H1 (cell line): ENCODE measurements at regions not wholly inside any gene's neighbourhood (a gene's known extent, or its start where the extent isn't known, plus 50 kb on each side); places are given as distances from the start of the nearest gene placed in this dataset.

ENCODE experiments used
- CTCF ChIA-PET: fragments of 300-600 bp; sonication (Branson Sonifier 250); formaldehyde crosslinking; loops from one replicate; lab custom pipeline; 2021; ENCODE audit not compliant: partially characterized antibody; lab: Charles Lee
- POLR2A ChIA-PET: fragments of 300-600 bp; sonication (Branson Sonifier 250); formaldehyde crosslinking; loops from one replicate; lab custom pipeline; 2021; ENCODE audit warnings: inconsistent platforms; ENCODE audit not compliant: partially characterized antibody; lab: Charles Lee
- DNase-seq, 2 experiments: peaks; one replicate each; pipeline versions ENCODE4 v3.0.0 to v3.0.0-alpha.2; 2010 to 2022; ENCODE audit warnings: low spot score in 2 of 2, low read depth in 1 of 2, mixed read lengths in 1 of 2
- FAIRE-seq: peaks from 2 replicates; lab custom pipeline; 2011; peaks lifted over from hg19 to GRCh38; lab: Jason Lieb, UNC
- H2AFZ ChIP-seq: 2 replicates; pipeline ENCODE4 v1.8.1; 2012; ENCODE audit warnings: low read length, inconsistent platforms
- H2AK5ac ChIP-seq: 2 replicates; pipeline ENCODE4 v1.6.1; 2013; ENCODE audit warnings: low read depth, low read length
- H2BK120ac ChIP-seq: replicated peaks from 2 replicates; pipeline ENCODE3; 2013; ENCODE audit warnings: low read depth, low read length, inconsistent platforms
- H2BK12ac ChIP-seq: 2 replicates; pipeline ENCODE4 v1.6.1; 2013; ENCODE audit warnings: low read depth, low read length
- H2BK15ac ChIP-seq: 2 replicates; pipeline ENCODE4 v1.6.1; 2013; ENCODE audit warnings: low read length
- H2BK20ac ChIP-seq: 2 replicates; pipeline ENCODE4 v1.6.1; 2013; ENCODE audit warnings: low read length
- H2BK5ac ChIP-seq: 2 replicates; pipeline ENCODE4 v1.6.1; 2013; ENCODE audit warnings: low read depth, low read length
- H3K14ac ChIP-seq: 2 replicates; pipeline ENCODE4 v1.6.1; 2013; ENCODE audit warnings: inconsistent platforms; ENCODE audit not compliant: insufficient read length
- H3K18ac ChIP-seq: 2 replicates; pipeline ENCODE4 v1.6.1; 2013; ENCODE audit warnings: low read length; ENCODE audit errors: extremely low read depth
- H3K23ac ChIP-seq: 2 replicates; pipeline ENCODE4 v1.6.1; 2013; ENCODE audit warnings: inconsistent platforms; ENCODE audit not compliant: insufficient read length
- H3K23me2 ChIP-seq: 2 replicates; pipeline ENCODE4 v1.6.1; 2013; ENCODE audit warnings: low read depth, low read length
- H3K27ac ChIP-seq: 2 replicates; pipeline ENCODE4 v1.6.1; 2011; ENCODE audit warnings: low read depth, low read length, inconsistent platforms
- H3K27me3 ChIP-seq, 4 experiments: replicated peaks in 1 of 4; 1 replicate in 1 of 4; 2 replicates in 3 of 4; pipeline versions ENCODE4 v1.6.1 to v1.8.1; 2011 to 2013; ENCODE audit warnings: low read length in 3 of 4, mild to moderate bottlenecking in 3 of 4, inconsistent platforms in 2 of 4, mixed read lengths in 2 of 4, moderate library complexity in 1 of 4; ENCODE audit not compliant: control insufficient read depth in 3 of 4, insufficient read depth in 3 of 4; ENCODE audit errors: extremely low read depth in 1 of 4
- H3K36me3 ChIP-seq, 4 experiments: 2 replicates each; pipeline versions ENCODE4 v1.6.1 to v1.8.1; 2011 to 2013; ENCODE audit warnings: mild to moderate bottlenecking in 4 of 4, low read length in 3 of 4, moderate library complexity in 2 of 4, control low read depth in 1 of 4, inconsistent platforms in 1 of 4; ENCODE audit not compliant: insufficient read depth in 4 of 4, control insufficient read depth in 2 of 4
- H3K4ac ChIP-seq: replicated peaks from 2 replicates; pipeline ENCODE3; 2013; ENCODE audit warnings: low read length, low read depth, mixed read lengths, inconsistent platforms; ENCODE audit not compliant: insufficient read length
- H3K4me1 ChIP-seq, 4 experiments: replicated peaks in 1 of 4; 1 replicate in 1 of 4; 2 replicates in 3 of 4; pipeline versions ENCODE4 v1.6.1 to v1.8.1; 2011 to 2013; ENCODE audit warnings: low read length in 3 of 4, inconsistent platforms in 2 of 4, mixed read lengths in 1 of 4; ENCODE audit not compliant: insufficient read depth in 4 of 4, control insufficient read depth in 3 of 4
- H3K4me2 ChIP-seq, 2 experiments: 2 replicates each; pipeline versions ENCODE4 v1.6.1 to v1.8.1; 2011 to 2013; ENCODE audit warnings: low read depth in 2 of 2, low read length in 2 of 2, control low read depth in 1 of 2, inconsistent platforms in 1 of 2, mild to moderate bottlenecking in 1 of 2; ENCODE audit not compliant: insufficient read depth in 1 of 2
- H3K4me3 ChIP-seq, 4 experiments: fragments of 200-600, 300-600 bp in 1 of 4; sonication (generic), shearing (Covaris generic), sonication (Bioruptor Twin) in 1 of 4; 2 replicates each; pipeline versions ENCODE4 v1.5.1 to v1.8.1; 2011 to 2016; ENCODE audit warnings: low read length in 4 of 4, low read depth in 3 of 4, control low read depth in 2 of 4, inconsistent platforms in 2 of 4, mild to moderate bottlenecking in 2 of 4, mixed read lengths in 1 of 4, moderate library complexity in 1 of 4; ENCODE audit not compliant: insufficient read depth in 2 of 4; ENCODE audit errors: extremely low read depth in 1 of 4
- H3K56ac ChIP-seq: replicated peaks from 2 replicates; pipeline ENCODE3; 2013; ENCODE audit warnings: low read depth, mild to moderate bottlenecking, mixed read lengths, low read length, inconsistent platforms; ENCODE audit not compliant: insufficient read length
- H3K79me1 ChIP-seq: 2 replicates; pipeline ENCODE4 v1.6.1; 2013; ENCODE audit warnings: low read depth, low read length, control low read depth
- H3K79me2 ChIP-seq, 2 experiments: 2 replicates each; pipeline versions ENCODE4 v1.6.1 to v1.8.1; 2012 to 2013; ENCODE audit warnings: low read length in 2 of 2, mild to moderate bottlenecking in 2 of 2, inconsistent platforms in 1 of 2; ENCODE audit not compliant: insufficient read depth in 2 of 2, control insufficient read depth in 1 of 2
- H3K9ac ChIP-seq, 4 experiments: replicated peaks in 1 of 4; 1 replicate in 1 of 4; 2 replicates in 3 of 4; pipeline versions ENCODE4 v1.6.1 to v1.8.1; 2011 to 2013; ENCODE audit warnings: low read depth in 3 of 4, low read length in 3 of 4, control low read depth in 2 of 4, mild to moderate bottlenecking in 2 of 4, moderate library complexity in 2 of 4, inconsistent platforms in 1 of 4; ENCODE audit errors: extremely low read depth in 1 of 4
- H3K9me3 ChIP-seq, 2 experiments: 2 replicates each; pipeline versions ENCODE4 v1.6.1 to v1.8.1; 2012 to 2013; ENCODE audit warnings: mild to moderate bottlenecking in 2 of 2, moderate library complexity in 2 of 2, control low read depth in 1 of 2, inconsistent platforms in 1 of 2, low read depth in 1 of 2, low read length in 1 of 2, mixed read lengths in 1 of 2; ENCODE audit not compliant: insufficient read depth in 2 of 2
- H4K20me1 ChIP-seq, 2 experiments: replicated peaks in 1 of 2; 2 replicates each; pipeline versions ENCODE3 to v1.8.1; 2011 to 2013; ENCODE audit warnings: inconsistent platforms in 2 of 2, low read length in 2 of 2, mild to moderate bottlenecking in 1 of 2; ENCODE audit not compliant: insufficient read depth in 2 of 2, control insufficient read depth in 1 of 2
- H4K5ac ChIP-seq: 2 replicates; pipeline ENCODE4 v1.6.1; 2013; ENCODE audit warnings: low read length, low read depth, mixed read lengths, inconsistent platforms; ENCODE audit not compliant: insufficient read length
- H4K8ac ChIP-seq: 2 replicates; pipeline ENCODE4 v1.8.0; 2013; ENCODE audit warnings: mild to moderate bottlenecking, moderate library complexity, low read length, inconsistent platforms; ENCODE audit not compliant: insufficient read depth; ENCODE audit errors: extremely low read depth
- H4K91ac ChIP-seq: replicated peaks from 2 replicates; pipeline ENCODE3; 2013; ENCODE audit warnings: low read length, mixed read lengths, inconsistent platforms; ENCODE audit not compliant: insufficient read length
- ATF2 ChIP-seq: IDR thresholded peaks from 2 replicates; pipeline ENCODE4 v1.6.1; 2012; ENCODE audit warnings: low read length, inconsistent platforms
- BACH1 ChIP-seq: IDR thresholded peaks from 2 replicates; pipeline ENCODE4 v1.6.1; 2012; ENCODE audit warnings: low read length, improper control_type of control experiment
- BCL11A ChIP-seq, 2 experiments: IDR thresholded peaks; one replicate each; pipeline ENCODE4 v1.6.1; 2011; ENCODE audit warnings: low read depth in 2 of 2, low read length in 2 of 2, mild to moderate bottlenecking in 2 of 2
- KDM1A ChIP-seq: fragments of 200-600, 300-600 bp; sonication (generic); IDR thresholded peaks from 2 replicates; pipeline ENCODE4 v1.7.1; 2016; ENCODE audit warnings: mild to moderate bottlenecking, low read length, borderline replicate concordance
- TAF7 ChIP-seq: optimal IDR thresholded peaks from 2 replicates; pipeline ENCODE3; 2011; ENCODE audit warnings: low read depth, mild to moderate bottlenecking, inconsistent platforms, low read length, moderate library complexity, borderline replicate concordance
- TEAD4 ChIP-seq: IDR thresholded peaks from 2 replicates; pipeline ENCODE4 v1.6.1; 2012; ENCODE audit warnings: low read depth, low read length, inconsistent platforms, mixed read lengths
- WGBS, 2 experiments: shearing (Covaris generic) in 1 of 2; methylation state at CpG; one replicate each; pipeline versions ENCODE4 v1.1.6 to v1.1.7; 2013 to 2015; ENCODE audit warnings: low lambda C conversion rate in 2 of 2, mixed read lengths in 2 of 2, inconsistent platforms in 1 of 2, low coverage in 1 of 2, missing lambda C conversion rate in 1 of 2; ENCODE audit not compliant: insufficient replicate concordance in 2 of 2, insufficient coverage in 1 of 2, insufficient read length in 1 of 2; ENCODE audit errors: extremely low coverage in 1 of 2, missing lambda C conversion rate in 1 of 2; 5-methylcytosine and 5-hydroxymethylcytosine counted together
- TF ChIP-seq, protein P1 (sequence below): IDR thresholded peaks from 2 replicates; pipeline ENCODE4 v1.6.1; 2011; ENCODE audit warnings: low read depth, mild to moderate bottlenecking, low read length; ENCODE audit not compliant: insufficient read depth

GRCh38 chr2:157152362-157152761 lies 105.1 kb upstream of the GALNT5 start:
- Histone ChIP-seq H3K14ac (no peak overlapping the region), H2AFZ (no peak overlapping the region), H3K56ac (no peak overlapping the region), H3K27me3 (no peaks in the 10 kb centered on the region), H2BK20ac (no peak overlapping the region), H4K20me1 (no peaks in the 10 kb centered on the region), H2BK12ac (no peak overlapping the region), H3K27ac (no peak overlapping the region), H4K91ac (no peak overlapping the region), H3K79me1 (no peaks in the 10 kb centered on the region), H3K4me1 (no peaks in the 10 kb centered on the region), H2BK120ac (no peak overlapping the region), H3K36me3 (no peaks in the 10 kb centered on the region), H3K18ac (no peak overlapping the region), H4K8ac (no peak overlapping the region), H3K4me2 (no peak overlapping the region), H3K4me3 (no peak overlapping the region), H3K9me3 (no peaks in the 10 kb centered on the region), H3K9ac (no peak overlapping the region), H3K23ac (no peak overlapping the region), H2AK5ac (no peak overlapping the region), H2BK5ac (no peak overlapping the region), H3K79me2 (no peaks in the 10 kb centered on the region), H3K4ac (no peak overlapping the region), H2BK15ac (no peak overlapping the region), H4K5ac (no peak overlapping the region), H3K23me2 (no peaks in the 10 kb centered on the region)
- DNase-seq: no peak
- no peak for TF ChIP-seq BACH1
- no peak for TF ChIP-seq KDM1A
- TF ChIP-seq ATF2: no peak
- TF ChIP-seq, protein P1, sequence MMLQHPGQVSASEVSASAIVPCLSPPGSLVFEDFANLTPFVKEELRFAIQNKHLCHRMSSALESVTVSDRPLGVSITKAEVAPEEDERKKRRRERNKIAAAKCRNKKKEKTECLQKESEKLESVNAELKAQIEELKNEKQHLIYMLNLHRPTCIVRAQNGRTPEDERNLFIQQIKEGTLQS: no peak
- TF ChIP-seq TAF7: no peak
- TF ChIP-seq BCL11A (IDR thresholded peaks at IDR 0.05; ENCODE audit: low read depth in 2 of 2, low read length in 2 of 2): no peak
- no peak for TF ChIP-seq TEAD4
- ChIA-PET CTCF (no interaction called here), POLR2A (no interaction called here)
- FAIRE-seq: no peak
- 70% methylated on average over 1 of the region's 1 CpG; no CpG with 5 or more reads in 1 of the 2 experiments for WGBS, 2 experiments
